Stimulated activated effector memory CD8-positive, alpha-beta T cell treated with anti-CD3 and anti-CD28 coated beads, Interleukin-12 subunit alpha, Interleukin-12 subunit beta, amount 100 ng/mL, for 72 hours (primary cell): ENCODE measurements at regions not wholly inside any gene's neighbourhood (a gene's known extent, or its start where the extent isn't known, plus 50 kb on each side); places are given as distances from the start of the nearest gene placed in this dataset.
"Not testable (repeated sequence)": the region's sequence is repeated elsewhere in the genome, so short reads cannot be mapped to it uniquely, and the experiment has no call there.

Experiments
- ATAC-seq: fragments of 150-1000 bp; cut with Tn5 transposase; 2 replicates; pipeline ENCODE4 v1.10.0; 2021
- DNase-seq, 2 donors: peaks; one replicate each; pipeline ENCODE4 v3.0.0; 2021 to 2022; ENCODE audit warnings: low spot score in 2 of 2
- H3K27ac Mint-ChIP-seq: one replicate; pipeline ENCODE4 v1.8.0; 2022; ENCODE audit warnings: mild to moderate bottlenecking, mixed read lengths
- H3K36me3 Mint-ChIP-seq: one replicate; pipeline ENCODE4 v1.8.0; 2022; ENCODE audit warnings: mild to moderate bottlenecking, mixed read lengths
- H3K4me1 Mint-ChIP-seq: one replicate; pipeline ENCODE4 v1.8.0; 2022; ENCODE audit warnings: mixed read lengths
- H3K4me3 Mint-ChIP-seq: one replicate; pipeline ENCODE4 v1.8.0; 2022; ENCODE audit warnings: mild to moderate bottlenecking, mixed read lengths
- H3K9me3 Mint-ChIP-seq: one replicate; pipeline ENCODE4 v1.8.0; 2022; ENCODE audit warnings: mixed read lengths

- Mint-ChIP-seq H3K4me1 (no peaks in the 10 kb centered on the region), H3K36me3 (no peaks in the 10 kb centered on the region), H3K4me3 (no peak overlapping the region), H3K27ac (no peak overlapping the region), H3K9me3 (no peaks in the 10 kb centered on the region)
- DNase-seq, result no peak
- ATAC-seq, result no peak
These were observed 69.5 kb downstream of the TPRA1 start for GRCh38 chr3:127520993-127521392.

GRCh38 chr3:127518456-127519081 is 72.0 kb downstream of the TPRA1 start:
- H3K27ac Mint-ChIP-seq, result no peak overlapping the region
- H3K36me3 Mint-ChIP-seq, result no peaks in the 10 kb centered on the region
- DNase-seq, result no peak
- H3K4me1 Mint-ChIP-seq, result no peaks in the 10 kb centered on the region
- no peaks in the 10 kb centered on the region for H3K9me3 Mint-ChIP-seq
- no peak for ATAC-seq
- no peak overlapping the region for H3K4me3 Mint-ChIP-seq

GRCh38 chr3:127512256-127512655 is 78.3 kb downstream of the TPRA1 start:
- Mint-ChIP-seq H3K4me3 (no peak overlapping the region), H3K27ac (no peak overlapping the region), H3K9me3 (no peaks in the 10 kb centered on the region), H3K4me1 (no peaks in the 10 kb centered on the region), H3K36me3 (no peaks in the 10 kb centered on the region)
- ATAC-seq, result no peak
- no peak for DNase-seq

GRCh38 chr3:127501177-127501576 is 89.4 kb downstream of the TPRA1 start:
- DNase-seq, result no peak
- Mint-ChIP-seq H3K36me3 (no peaks in the 10 kb centered on the region), H3K4me3 (no peak overlapping the region), H3K27ac (no peak overlapping the region), H3K9me3 (peaks cover 9% of the 10 kb centered on the region), H3K4me1 (no peaks in the 10 kb centered on the region)
- ATAC-seq, result no peak

GRCh38 chr3:127497676-127498075 is 92.9 kb downstream of the TPRA1 start:
- ATAC-seq (no peak), DNase-seq (no peak)
- Mint-ChIP-seq H3K4me1 (no peaks in the 10 kb centered on the region), H3K9me3 (peaks cover 8% of the 10 kb centered on the region), H3K27ac (no peak overlapping the region), H3K4me3 (no peak overlapping the region), H3K36me3 (no peaks in the 10 kb centered on the region)

GRCh38 chr3:127497166-127497565 is 93.4 kb downstream of the TPRA1 start:
- Mint-ChIP-seq H3K36me3 (no peaks in the 10 kb centered on the region), H3K27ac (no peak overlapping the region), H3K9me3 (peaks cover 5% of the 10 kb centered on the region), H3K4me3 (no peak overlapping the region), H3K4me1 (no peaks in the 10 kb centered on the region)
- no peak for ATAC-seq
- no peak for DNase-seq

GRCh38 chr3:127495821-127496655 is 94.5 kb downstream of the TPRA1 start:
- ATAC-seq (no peak), DNase-seq (no peak)
- H3K9me3 Mint-ChIP-seq, result peaks cover 5% of the 10 kb centered on the region
- H3K4me1 Mint-ChIP-seq, result no peaks in the 10 kb centered on the region
- H3K4me3 Mint-ChIP-seq, result no peak overlapping the region
- no peaks in the 10 kb centered on the region for H3K36me3 Mint-ChIP-seq
- H3K27ac Mint-ChIP-seq, result no peak overlapping the region

GRCh38 chr3:127493924-127494646 is 96.4 kb downstream of the TPRA1 start:
- Mint-ChIP-seq H3K4me1 (no peaks in the 10 kb centered on the region), H3K27ac (no peak overlapping the region), H3K36me3 (no peaks in the 10 kb centered on the region), H3K4me3 (no peak overlapping the region), H3K9me3 (no peaks in the 10 kb centered on the region)
- no peak for ATAC-seq
- DNase-seq, result no peak

GRCh38 chr3:127492426-127492825 is 98.1 kb downstream of the TPRA1 start:
- no peaks in the 10 kb centered on the region for H3K4me1 Mint-ChIP-seq
- no peak for ATAC-seq
- no peak for DNase-seq
- H3K4me3 Mint-ChIP-seq, result no peak overlapping the region
- H3K9me3 Mint-ChIP-seq, result no peaks in the 10 kb centered on the region
- H3K27ac Mint-ChIP-seq, result no peak overlapping the region
- no peaks in the 10 kb centered on the region for H3K36me3 Mint-ChIP-seq

- Mint-ChIP-seq H3K9me3 (no peaks in the 10 kb centered on the region), H3K27ac (no peak overlapping the region), H3K4me3 (no peak overlapping the region), H3K4me1 (no peaks in the 10 kb centered on the region), H3K36me3 (no peaks in the 10 kb centered on the region)
- no peak for DNase-seq
- ATAC-seq, result no peak
These were observed 98.6 kb downstream of the TPRA1 start for GRCh38 chr3:127491909-127492308.

GRCh38 chr3:127491323-127491722 is 99.2 kb downstream of the TPRA1 start:
- no peak overlapping the region for H3K4me3 Mint-ChIP-seq

GRCh38 chr3:127491024-127491305 is 99.6 kb downstream of the TPRA1 start:
- H3K4me3 Mint-ChIP-seq, DNase-seq, ATAC-seq, H3K9me3 Mint-ChIP-seq, H3K27ac Mint-ChIP-seq, H3K36me3 Mint-ChIP-seq, H3K4me1 Mint-ChIP-seq: not testable (repeated sequence)

More at GRCh38 chr3:127491323-127491722, 99.2 kb downstream of the TPRA1 start:
- no peaks in the 10 kb centered on the region for H3K36me3 Mint-ChIP-seq
- DNase-seq (no peak), ATAC-seq (no peak)
- H3K27ac Mint-ChIP-seq, result no peak overlapping the region
- no peaks in the 10 kb centered on the region for H3K9me3 Mint-ChIP-seq
- H3K4me1 Mint-ChIP-seq, result no peaks in the 10 kb centered on the region

- H3K4me1 Mint-ChIP-seq, result peaks cover under 1% of the 10 kb centered on the region
- ATAC-seq, result no peak
- H3K9me3 Mint-ChIP-seq, result no peaks in the 10 kb centered on the region
- no peak overlapping the region for H3K4me3 Mint-ChIP-seq
- H3K36me3 Mint-ChIP-seq, result no peaks in the 10 kb centered on the region
- no peak for DNase-seq
- no peak overlapping the region for H3K27ac Mint-ChIP-seq
These were observed 100.1 kb downstream of the TPRA1 start for GRCh38 chr3:127490271-127491023.

- Mint-ChIP-seq H3K27ac (no peak overlapping the region), H3K4me3 (no peak overlapping the region), H3K9me3 (no peaks in the 10 kb centered on the region), H3K36me3 (no peaks in the 10 kb centered on the region), H3K4me1 (peaks cover 12% of the 10 kb centered on the region)
- DNase-seq, result no peak
- no peak for ATAC-seq
These were observed 101.2 kb downstream of the TPRA1 start for GRCh38 chr3:127489357-127489756.

GRCh38 chr3:127488740-127489139 is 101.8 kb downstream of the TPRA1 start:
- DNase-seq (no peak), ATAC-seq (no peak)
- peaks cover 5% of the 10 kb centered on the region for H3K36me3 Mint-ChIP-seq
- H3K27ac Mint-ChIP-seq, result no peak overlapping the region
- peaks cover 18% of the 10 kb centered on the region for H3K4me1 Mint-ChIP-seq
- H3K4me3 Mint-ChIP-seq, result no peak overlapping the region
- no peaks in the 10 kb centered on the region for H3K9me3 Mint-ChIP-seq
